22Rv1 (cell line): ENCODE measurements at regions not wholly inside any gene's neighbourhood (a gene's known extent, or its start where the extent isn't known, plus 50 kb on each side); places are given as distances from the start of the nearest gene placed in this dataset.

Experiments
- ZFX ChIP-seq: fragments of 450-650 bp; IDR thresholded peaks from 2 replicates; pipeline ENCODE4 v1.6.1; 2017; ENCODE audit warnings: antibody characterized with exemption, borderline replicate concordance
- TF ChIP-seq, protein P1 (sequence below): fragments of 450-650 bp; IDR thresholded peaks from 2 replicates; pipeline ENCODE4 v1.5.1; 2017; ENCODE audit warnings: mild to moderate bottlenecking

DNA sequence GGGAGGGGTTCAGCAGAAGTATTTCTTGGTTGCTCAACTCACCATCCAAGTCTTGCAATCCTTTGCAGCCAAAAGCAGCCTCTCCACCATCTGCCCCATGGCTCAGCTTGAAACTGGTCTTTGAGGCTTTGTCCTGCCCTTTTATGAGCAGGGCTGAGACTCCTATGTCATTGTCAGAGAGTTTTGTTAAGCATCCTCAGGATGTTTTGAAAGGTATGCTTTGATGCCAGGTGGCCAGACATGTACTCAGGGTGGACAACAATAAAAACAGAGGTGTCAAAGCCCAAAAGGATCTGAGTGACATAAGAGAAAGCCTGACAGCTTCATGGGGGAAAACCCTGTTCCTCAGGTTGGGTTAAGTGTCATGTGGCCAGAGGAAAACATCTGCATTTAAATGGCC lies 310.5 kb downstream of the PRDM2 start:
- TF ChIP-seq, protein P1, sequence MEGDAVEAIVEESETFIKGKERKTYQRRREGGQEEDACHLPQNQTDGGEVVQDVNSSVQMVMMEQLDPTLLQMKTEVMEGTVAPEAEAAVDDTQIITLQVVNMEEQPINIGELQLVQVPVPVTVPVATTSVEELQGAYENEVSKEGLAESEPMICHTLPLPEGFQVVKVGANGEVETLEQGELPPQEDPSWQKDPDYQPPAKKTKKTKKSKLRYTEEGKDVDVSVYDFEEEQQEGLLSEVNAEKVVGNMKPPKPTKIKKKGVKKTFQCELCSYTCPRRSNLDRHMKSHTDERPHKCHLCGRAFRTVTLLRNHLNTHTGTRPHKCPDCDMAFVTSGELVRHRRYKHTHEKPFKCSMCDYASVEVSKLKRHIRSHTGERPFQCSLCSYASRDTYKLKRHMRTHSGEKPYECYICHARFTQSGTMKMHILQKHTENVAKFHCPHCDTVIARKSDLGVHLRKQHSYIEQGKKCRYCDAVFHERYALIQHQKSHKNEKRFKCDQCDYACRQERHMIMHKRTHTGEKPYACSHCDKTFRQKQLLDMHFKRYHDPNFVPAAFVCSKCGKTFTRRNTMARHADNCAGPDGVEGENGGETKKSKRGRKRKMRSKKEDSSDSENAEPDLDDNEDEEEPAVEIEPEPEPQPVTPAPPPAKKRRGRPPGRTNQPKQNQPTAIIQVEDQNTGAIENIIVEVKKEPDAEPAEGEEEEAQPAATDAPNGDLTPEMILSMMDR: no peak
- TF ChIP-seq ZFX: no peak
